HG03060 (cell line): ENCODE measurements at regions not wholly inside any gene's neighbourhood (a gene's known extent, or its start where the extent isn't known, plus 50 kb on each side); places are given as distances from the start of the nearest gene placed in this dataset.
"Not testable (repeated sequence)": the region's sequence is repeated elsewhere in the genome, so short reads cannot be mapped to it uniquely, and the experiment has no call there.

Experiments used
- ATAC-seq: cut with Tn5 transposase; IDR thresholded peaks from one replicate; pipeline ENCODE4 v1.9.1; 2021; ENCODE audit warnings: low read depth, moderate number of reproducible peaks; ENCODE audit not compliant: unreplicated experiment

- ATAC-seq = no peak
These were observed 510.5 kb downstream of the CCSER2 start for GRCh38 chr10:84838851-84839250.

- no peak for ATAC-seq
These were observed 514.2 kb downstream of the CCSER2 start for GRCh38 chr10:84842593-84842992.

- no peak for ATAC-seq
These were observed 516.1 kb downstream of the CCSER2 start for GRCh38 chr10:84844461-84844860.

GRCh38 chr10:84845628-84846261 lies 517.4 kb downstream of the CCSER2 start:
- ATAC-seq = peak; percentile 51

GRCh38 chr10:84846658-84847316 lies 518.4 kb downstream of the CCSER2 start:
- ATAC-seq = no peak

GRCh38 chr10:84848967-84849366 lies 520.6 kb downstream of the CCSER2 start:
- ATAC-seq = no peak

- ATAC-seq = no peak
These were observed 522.4 kb downstream of the CCSER2 start for GRCh38 chr10:84850826-84851225.

GRCh38 chr10:84854439-84854838 lies 526.0 kb downstream of the CCSER2 start:
- no peak for ATAC-seq

- no peak for ATAC-seq
These were observed 532.5 kb downstream of the CCSER2 start for GRCh38 chr10:84860855-84861254.

GRCh38 chr10:84862551-84862950 lies 534.2 kb downstream of the CCSER2 start:
- ATAC-seq = no peak

GRCh38 chr10:84863675-84864074 lies 535.3 kb downstream of the CCSER2 start:
- ATAC-seq = no peak

- no peak for ATAC-seq
These were observed 548.0 kb downstream of the CCSER2 start for GRCh38 chr10:84876116-84876999.

GRCh38 chr10:84879991-84880390 lies 551.6 kb downstream of the CCSER2 start:
- ATAC-seq = no peak

GRCh38 chr10:84881696-84882095 lies 553.3 kb downstream of the CCSER2 start:
- not testable (repeated sequence) for ATAC-seq

- no peak for ATAC-seq
These were observed 562.3 kb downstream of the CCSER2 start for GRCh38 chr10:84890706-84891105.

GRCh38 chr10:84891631-84892030 lies 563.2 kb downstream of the CCSER2 start:
- ATAC-seq = no peak

GRCh38 chr10:84895541-84895940 lies 567.2 kb downstream of the CCSER2 start:
- no peak for ATAC-seq

- ATAC-seq = no peak
These were observed 568.5 kb downstream of the CCSER2 start for GRCh38 chr10:84896909-84897308.

GRCh38 chr10:84899268-84899667 lies 570.9 kb downstream of the CCSER2 start:
- no peak for ATAC-seq

GRCh38 chr10:84900141-84900540 lies 571.8 kb downstream of the CCSER2 start:
- no peak for ATAC-seq

GRCh38 chr10:84901885-84902284 lies 573.5 kb downstream of the CCSER2 start:
- ATAC-seq = no peak
